ENCODE measurements at regions not wholly inside any gene's neighbourhood (a gene's known extent, or its start where the extent isn't known, plus 50 kb on each side); places are given as distances from the start of the nearest gene placed in this dataset.

DNA sequence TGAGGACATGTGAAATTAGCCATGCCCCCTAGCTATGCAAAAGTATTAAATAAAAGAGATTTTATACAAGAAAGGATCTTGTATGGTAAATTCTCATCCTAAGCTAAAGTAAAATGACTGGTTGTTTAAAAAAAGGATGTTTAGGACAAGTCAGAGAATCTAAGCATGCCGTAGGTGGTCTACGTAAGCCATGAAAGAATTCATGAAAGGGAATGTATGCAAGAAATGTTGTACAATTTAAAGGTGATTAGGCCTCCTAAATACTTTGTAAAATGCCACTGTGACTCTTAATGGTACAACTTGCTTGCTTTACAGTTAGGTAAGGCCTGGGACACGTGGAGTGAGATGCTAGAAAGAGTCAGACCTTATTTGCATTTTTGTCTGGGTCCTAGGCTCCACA, 209.0 kb downstream of the EFHB start:
- no peak for DNase-seq (ENCODE audit: low spot score)

DNA sequence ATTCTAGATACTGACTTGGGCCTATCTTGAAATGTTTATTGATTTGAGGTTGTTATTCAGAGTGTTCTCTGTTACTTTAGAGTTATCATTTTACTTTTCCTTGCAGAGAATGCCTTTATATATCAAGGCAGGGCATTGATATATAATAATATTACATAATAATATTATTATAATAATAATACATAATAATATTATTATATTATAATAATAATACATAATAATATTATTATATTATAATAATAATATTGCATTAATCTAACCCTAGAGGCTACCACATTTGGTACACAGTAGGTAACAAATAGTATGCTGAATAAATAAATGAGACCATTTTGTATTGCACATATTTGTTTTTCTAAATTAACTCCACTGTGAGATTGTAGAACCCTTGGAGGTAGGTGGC, 216.3 kb downstream of the EFHB start:
- DNase-seq (ENCODE audit: low spot score): no peak

DNA sequence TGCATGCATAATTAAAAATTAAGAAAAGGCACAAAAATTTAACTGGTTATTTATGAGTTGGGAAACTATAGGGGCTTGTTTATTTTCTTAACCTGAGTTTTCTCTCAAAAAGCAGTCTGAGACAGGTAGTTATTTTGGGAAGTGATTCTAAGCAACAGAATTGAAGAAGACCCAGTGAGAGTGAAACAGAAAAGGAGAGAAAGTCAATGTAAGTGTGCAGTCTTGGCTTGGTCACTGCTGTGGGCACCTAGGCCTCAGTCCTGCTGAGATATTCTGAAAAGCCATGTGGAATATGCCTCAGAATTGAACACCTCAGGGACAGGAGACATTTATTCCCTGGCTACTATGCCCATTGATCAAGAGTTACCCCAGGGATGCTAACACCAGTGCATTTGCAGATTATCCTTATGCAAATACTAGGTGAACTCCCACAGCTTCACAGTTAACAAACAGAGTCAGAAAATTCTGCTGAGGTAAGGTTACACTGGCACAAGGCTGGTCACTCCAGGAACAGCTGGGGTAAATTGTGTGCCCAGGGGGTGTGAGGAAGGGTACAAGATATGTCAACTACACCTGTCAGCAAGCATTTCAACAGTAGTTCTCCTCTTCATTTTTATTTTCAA, 222.7 kb downstream of the EFHB start:
- no peak for DNase-seq (ENCODE audit: low spot score)

DNA sequence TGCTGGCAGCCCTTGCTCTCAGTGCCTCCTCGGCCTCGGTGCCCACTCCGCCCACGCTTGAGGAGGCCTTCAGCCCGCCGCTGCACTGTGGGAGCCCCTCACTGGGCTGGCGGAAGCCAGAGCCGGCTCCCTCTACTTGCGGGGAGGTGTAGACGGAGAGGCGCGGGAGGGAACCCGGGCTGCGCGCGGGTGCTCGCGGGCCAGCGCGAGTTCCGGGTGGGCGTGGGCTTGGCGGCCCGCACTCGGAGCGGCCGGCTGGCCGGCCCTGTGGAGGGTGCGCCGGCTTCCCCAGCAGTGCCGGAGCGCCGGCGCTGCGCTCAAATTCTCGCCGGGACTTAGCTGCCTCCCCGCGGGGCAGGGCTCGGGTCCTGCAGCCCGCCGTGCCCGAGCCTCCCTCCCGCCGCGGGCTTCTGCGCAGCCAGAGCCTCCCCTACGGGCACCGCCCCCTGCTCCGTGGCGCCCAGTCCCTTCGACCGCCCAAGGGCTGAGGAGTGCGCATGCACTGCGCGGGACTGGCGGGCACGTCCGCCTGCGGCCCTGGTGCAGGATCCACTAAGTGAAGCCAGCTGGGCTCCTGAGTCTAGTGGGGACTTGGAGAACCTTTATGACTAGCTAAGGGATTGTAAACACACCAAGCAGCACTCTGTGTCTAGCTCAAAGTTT, 231.5 kb downstream of the EFHB start:
- DNase-seq (ENCODE audit: low spot score): no peak

DNA sequence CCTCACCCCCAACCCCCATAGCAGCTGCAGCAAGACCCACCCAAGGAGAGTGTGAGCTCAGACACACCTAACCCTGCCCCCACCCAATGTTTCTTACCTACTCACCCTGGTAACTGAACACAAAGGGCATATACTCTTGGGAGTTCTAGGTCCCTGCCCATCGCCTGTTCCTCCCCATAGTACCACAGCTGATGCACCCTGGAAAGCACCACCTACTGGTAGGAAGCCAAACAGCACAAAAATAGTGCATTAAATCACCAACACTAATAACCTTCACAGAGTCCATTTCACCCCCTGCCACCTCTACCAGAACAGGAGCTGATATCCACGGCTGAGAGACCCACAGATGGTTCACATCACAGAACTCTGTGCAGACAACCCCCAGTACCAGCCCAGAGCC, 245.2 kb downstream of the EFHB start:
- no peak for DNase-seq (ENCODE audit: low spot score)

DNA sequence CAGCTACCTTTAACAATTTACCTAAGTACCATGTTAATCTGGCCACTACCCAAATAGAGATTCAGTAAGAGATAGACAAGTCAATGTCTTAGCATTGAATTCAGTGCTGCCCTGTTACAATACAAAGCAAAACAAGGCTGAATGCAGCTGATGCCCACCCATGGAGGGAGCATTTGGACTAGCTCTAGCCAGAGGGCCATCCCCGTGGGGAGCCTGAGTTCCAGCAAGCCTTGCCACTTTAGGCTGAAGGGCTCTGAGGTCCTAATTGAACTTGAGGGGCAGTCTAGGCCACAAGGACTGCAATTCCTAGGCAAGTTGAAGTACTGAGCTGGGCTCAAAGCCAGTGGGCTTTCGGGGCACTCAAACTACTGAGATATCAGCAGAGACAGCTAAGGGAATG, 265.9 kb downstream of the EFHB start:
- no peak for DNase-seq (ENCODE audit: low spot score)

DNA sequence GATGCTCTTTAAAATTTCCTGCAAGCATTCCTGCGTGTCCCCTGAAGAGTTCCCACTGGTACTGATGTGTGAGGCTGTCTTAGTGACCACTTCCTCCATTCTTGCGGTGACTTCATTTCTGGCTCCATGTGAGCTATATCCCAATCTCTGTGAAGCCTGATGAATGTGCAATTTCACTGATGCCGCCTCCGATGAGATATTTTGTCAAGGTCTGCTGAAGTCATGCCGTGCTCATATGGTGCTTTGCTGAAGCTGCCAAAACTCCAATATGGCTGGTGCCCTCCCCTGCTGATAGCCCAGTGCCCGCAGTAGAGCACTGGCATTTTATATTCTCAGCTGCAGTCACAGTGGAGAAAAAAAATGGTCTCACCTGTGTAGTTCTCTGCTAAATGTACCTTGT, 271.5 kb downstream of the EFHB start:
- no peak for DNase-seq (ENCODE audit: low spot score)

DNA sequence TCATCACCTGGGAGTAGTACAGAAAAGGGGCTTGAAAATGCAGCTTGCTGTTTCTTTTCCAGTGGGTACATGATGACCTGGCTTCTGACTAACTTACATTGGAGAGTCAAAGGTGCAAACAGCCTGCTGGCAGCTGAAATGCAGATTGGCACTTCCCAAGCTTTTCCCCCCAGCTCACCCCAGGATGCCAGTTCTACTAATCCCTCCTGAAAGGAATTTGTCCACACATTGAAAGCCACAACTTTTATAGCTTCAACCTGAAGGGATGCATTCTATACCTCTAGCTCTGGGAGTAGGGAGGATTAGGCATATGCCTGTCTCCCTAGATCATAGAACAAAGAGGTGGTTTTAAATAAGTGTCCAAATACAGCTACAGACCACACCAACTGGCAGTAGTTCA, 281.7 kb downstream of the EFHB start:
- no peak for DNase-seq (ENCODE audit: low spot score)

DNA sequence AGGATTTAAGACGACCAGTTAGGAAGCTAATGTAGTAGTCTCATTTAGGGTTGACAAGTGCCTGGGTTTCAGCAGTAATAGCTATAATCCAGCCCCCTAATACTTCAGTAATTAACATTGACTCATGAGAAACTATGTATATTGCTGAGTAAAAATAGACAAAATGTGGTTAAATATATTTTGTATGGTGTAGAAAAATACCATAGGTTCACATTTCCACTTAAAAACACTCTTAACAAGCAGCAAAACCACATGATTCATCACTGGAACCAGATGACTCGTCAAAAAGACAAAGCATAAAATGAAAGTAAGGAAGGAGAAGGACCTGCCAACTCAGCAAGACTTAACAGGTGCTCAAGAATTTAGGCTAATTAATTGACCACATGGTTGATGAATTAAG, 288.9 kb downstream of the EFHB start:
- no peak for DNase-seq (ENCODE audit: low spot score)

DNA sequence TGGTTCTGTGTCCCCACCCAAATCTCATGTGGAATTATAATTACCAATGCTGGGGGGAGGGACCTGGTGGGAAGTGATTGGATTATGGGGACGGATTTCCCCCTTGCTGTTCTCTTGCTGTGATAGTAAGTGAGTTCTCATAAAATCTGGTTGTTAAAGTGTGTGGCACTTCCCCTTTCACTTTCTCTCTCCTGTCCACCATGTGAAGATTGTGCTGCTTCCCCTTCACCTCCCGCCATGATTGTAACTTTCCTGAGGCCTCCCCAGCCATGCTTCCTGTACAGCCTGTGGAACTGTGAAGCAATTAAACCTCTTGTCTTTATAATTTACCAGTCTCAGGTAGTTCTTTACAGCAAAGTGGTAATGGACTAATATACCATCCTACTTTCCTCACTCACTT, 289.6 kb downstream of the EFHB start:
- no peak for DNase-seq (ENCODE audit: low spot score)

DNA sequence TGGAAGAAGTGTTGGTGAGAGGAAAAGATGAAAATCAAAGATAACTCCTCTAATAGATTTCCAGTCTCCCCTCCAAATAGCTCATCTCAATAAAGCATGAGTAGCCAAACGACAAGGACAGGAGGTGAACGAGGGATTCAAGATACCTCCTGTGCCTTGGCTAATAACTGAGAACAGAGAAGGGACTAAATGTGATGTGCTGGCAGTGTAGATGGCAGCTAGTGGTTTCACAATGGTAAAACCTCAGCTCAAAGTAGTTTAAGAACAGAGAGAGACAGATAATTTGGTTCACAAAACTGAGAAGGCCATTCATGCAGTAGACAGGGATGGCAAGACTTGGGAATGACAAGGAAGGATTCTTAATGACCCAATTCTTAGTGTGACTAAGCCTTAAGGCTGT, 292.6 kb downstream of the EFHB start:
- no peak for DNase-seq (ENCODE audit: low spot score)

DNA sequence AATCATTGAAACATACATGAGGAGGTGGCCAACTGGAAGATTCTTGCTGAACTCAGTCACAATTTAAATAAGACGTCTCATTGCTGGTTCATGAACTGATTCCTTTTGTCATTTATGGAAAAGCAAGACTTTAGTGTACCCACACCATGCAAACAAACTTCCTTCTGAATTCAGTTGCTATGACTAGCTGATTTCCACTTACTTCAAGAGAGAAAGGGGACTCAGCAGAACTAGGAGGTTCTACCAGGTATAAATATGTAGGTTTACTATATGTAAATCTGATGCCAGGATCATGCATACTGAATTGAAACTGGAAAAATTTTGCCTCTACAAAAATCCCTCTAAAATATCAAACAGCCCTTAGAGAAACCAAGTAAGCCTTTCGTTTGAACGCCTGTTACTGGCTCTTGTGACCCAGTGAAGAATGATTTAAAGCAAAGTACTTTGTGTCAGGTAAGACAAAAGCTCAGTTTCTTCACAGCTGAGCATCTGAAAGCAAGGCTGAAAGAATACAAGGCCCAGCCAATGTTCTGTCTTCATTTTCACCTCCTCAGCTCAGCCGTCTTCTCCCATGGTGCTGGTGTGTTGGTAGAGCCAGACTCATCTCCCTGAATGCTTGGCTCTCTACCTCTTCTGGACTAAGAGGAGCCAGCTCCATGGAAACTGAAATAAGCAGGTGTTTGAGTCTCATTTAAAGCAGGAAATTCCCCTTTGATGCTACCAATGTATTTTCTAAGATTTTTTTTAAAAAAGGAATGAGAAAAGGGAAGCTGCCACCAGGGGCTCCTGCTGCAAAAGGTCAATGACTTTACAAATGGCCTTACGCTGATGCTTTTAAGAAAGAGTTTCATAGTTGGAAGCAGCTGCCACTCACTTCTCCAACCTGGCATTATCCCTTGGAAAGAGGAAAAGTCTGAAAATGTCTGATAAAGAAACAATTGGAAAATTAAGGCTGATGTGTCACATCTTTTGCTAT, 301.6 kb downstream of the EFHB start:
- no peak for DNase-seq (ENCODE audit: low spot score)

DNA sequence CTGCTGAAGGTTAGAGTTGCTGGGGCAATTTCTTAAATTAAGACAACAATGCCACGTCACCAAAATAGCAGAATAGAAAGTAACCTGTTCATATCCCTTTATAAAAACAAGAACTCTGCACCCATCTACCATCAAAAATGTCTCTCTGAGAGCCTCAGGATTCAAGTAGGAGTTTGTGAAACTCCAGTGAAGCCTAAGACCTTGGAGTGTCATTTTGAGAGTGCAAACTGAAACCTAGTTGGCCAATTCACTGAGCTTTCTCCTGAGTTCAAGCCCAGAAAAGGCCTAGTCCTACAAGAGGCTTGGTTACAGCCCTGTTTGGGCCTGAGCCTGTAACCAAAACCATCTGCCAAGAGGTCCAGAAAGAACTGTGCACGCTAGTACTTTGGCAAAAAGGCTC, 335.1 kb downstream of the EFHB start:
- no peak for DNase-seq (ENCODE audit: low spot score)

DNA sequence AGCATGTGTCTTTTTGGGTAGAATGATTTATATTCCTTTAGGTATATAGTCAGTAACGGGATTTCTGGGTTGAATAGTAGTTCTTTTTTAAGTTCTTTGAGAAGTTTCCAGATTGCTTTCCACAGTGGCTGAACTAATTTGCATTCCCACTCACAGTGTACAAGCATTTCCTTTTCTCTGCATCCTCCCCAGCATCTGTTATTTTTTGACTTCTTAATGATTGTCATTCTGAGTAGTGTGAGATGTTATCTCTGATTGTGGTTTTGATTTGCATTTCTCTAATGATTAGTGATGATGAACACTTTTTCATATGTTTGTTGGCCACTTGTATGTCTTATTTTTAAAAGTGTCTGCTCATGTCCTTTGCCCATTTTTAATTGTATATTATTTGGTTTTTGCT, 337.6 kb downstream of the EFHB start:
- DNase-seq (ENCODE audit: low spot score): no peak

DNA sequence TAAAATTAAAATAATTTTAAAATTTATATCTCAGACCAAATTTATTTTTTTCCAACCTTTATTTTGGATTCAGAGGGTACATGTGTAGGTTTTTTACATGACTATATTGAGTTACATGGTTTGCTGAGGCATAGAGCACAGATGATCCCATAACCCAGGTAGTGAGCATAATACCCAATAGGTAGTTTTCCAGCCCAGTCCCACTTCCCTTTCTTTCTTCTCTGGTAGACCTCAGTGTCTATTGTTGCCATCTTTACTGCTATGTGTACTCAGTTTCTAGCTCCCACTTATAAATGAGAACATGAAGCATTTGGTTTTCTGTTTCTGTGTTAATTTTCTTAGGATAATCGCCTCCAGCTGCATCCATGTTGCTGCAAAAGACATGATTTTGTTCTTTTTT, 338.1 kb downstream of the EFHB start:
- no peak for DNase-seq (ENCODE audit: low spot score)

Data from mesenteric fat pad (tissue), 1 donor.